SK-N-SH (cell line): ENCODE measurements at regions not wholly inside any gene's neighbourhood (a gene's known extent, or its start where the extent isn't known, plus 50 kb on each side); places are given as distances from the start of the nearest gene placed in this dataset.

ENCODE experiments used
- CTCF ChIA-PET: fragments of 300-600, 350-600 bp; formaldehyde crosslinking; extraction: SDS; loops from one replicate; lab custom pipeline; 2021; lab: Yijun Ruan, JAX
- POLR2A ChIA-PET: fragments of 350-600 bp; sonication (Branson Sonifier 250); formaldehyde crosslinking; extraction: SDS; loops from one replicate; lab custom pipeline; 2020; ENCODE audit warnings: antibody characterized with exemption, inconsistent platforms; lab: Yijun Ruan, JAX
- DNase-seq: peaks from one replicate; pipeline ENCODE4 v3.0.0; 2012
- H2AFZ ChIP-seq: fragments of 200-600 bp; sonication (generic); 2 replicates; pipeline ENCODE4 v1.8.1; 2016; ENCODE audit warnings: antibody characterized with exemption, mild to moderate bottlenecking, low read depth
- H3F3A ChIP-seq: fragments of 200-600 bp; sonication (generic); replicated peaks from 2 replicates; pipeline ENCODE3; 2016; ENCODE audit warnings: antibody characterized with exemption, mild to moderate bottlenecking; ENCODE audit not compliant: insufficient read depth
- H3K27ac ChIP-seq, 2 experiments: fragments of 200-500 bp in 1 of 2; fragments of 200-600 bp in 1 of 2; sonication (Bioruptor generic) in 1 of 2; sonication (generic), shearing (Covaris generic) in 1 of 2; 2 replicates each; pipeline versions ENCODE4 v1.5.1 to v1.6.1; 2014 to 2016; ENCODE audit warnings: low read depth in 2 of 2, inconsistent platforms in 1 of 2, low read length in 1 of 2, mild to moderate bottlenecking in 1 of 2, mixed read lengths in 1 of 2
- H3K27me3 ChIP-seq: fragments of 200-600 bp; sonication (generic), shearing (Covaris generic); 2 replicates; pipeline ENCODE4 v1.6.1; 2016; ENCODE audit warnings: mixed run types; ENCODE audit not compliant: insufficient read depth
- H3K36me3 ChIP-seq, 2 experiments: fragments of 200-500 bp in 1 of 2; fragments of 200-600 bp in 1 of 2; sonication (Bioruptor generic) in 1 of 2; sonication (generic) in 1 of 2; replicated peaks in 1 of 2; 2 replicates each; pipeline versions ENCODE3 to v1.5.1; 2014 to 2016; ENCODE audit warnings: low read length in 1 of 2, mild to moderate bottlenecking in 1 of 2; ENCODE audit not compliant: insufficient read depth in 2 of 2, control insufficient read depth in 1 of 2
- H3K4me1 ChIP-seq, 2 experiments: fragments of 200-500 bp in 1 of 2; fragments of 200-600 bp in 1 of 2; sonication (Bioruptor generic) in 1 of 2; sonication (generic), shearing (Covaris generic) in 1 of 2; 2 replicates each; pipeline versions ENCODE4 v1.5.1 to v1.6.1; 2014 to 2016; ENCODE audit warnings: low read depth in 1 of 2, low read length in 1 of 2, mixed run types in 1 of 2; ENCODE audit not compliant: insufficient read depth in 2 of 2, control insufficient read depth in 1 of 2
- H3K4me2 ChIP-seq: fragments of 200-600 bp; sonication (generic), shearing (Covaris generic); 2 replicates; pipeline ENCODE4 v1.6.1; 2017; ENCODE audit warnings: mixed run types
- H3K4me3 ChIP-seq, 2 experiments: fragments of 200-500 bp in 1 of 2; fragments of 200-600 bp in 1 of 2; sonication (Bioruptor generic) in 1 of 2; sonication (generic), shearing (Covaris generic) in 1 of 2; 2 replicates each; pipeline versions ENCODE4 v1.5.1 to v1.8.1; 2014 to 2016; ENCODE audit warnings: low read depth in 2 of 2, inconsistent platforms in 1 of 2, low read length in 1 of 2, mild to moderate bottlenecking in 1 of 2, mixed read lengths in 1 of 2, moderate library complexity in 1 of 2
- H3K79me2 ChIP-seq: fragments of 200-600 bp; sonication (generic); 2 replicates; pipeline ENCODE4 v1.8.1; 2017; ENCODE audit warnings: mild to moderate bottlenecking; ENCODE audit not compliant: insufficient read depth
- H3K9ac ChIP-seq: fragments of 200-600 bp; sonication (generic); 2 replicates; pipeline ENCODE4 v1.6.1; 2017; ENCODE audit warnings: mixed run types
- H3K9me2 ChIP-seq: fragments of 200-600 bp; sonication (generic); 2 replicates; pipeline ENCODE4 v1.6.1; 2017; ENCODE audit warnings: mixed run types
- H3K9me3 ChIP-seq: fragments of 200-600 bp; sonication (generic); 2 replicates; pipeline ENCODE4 v1.6.1; 2017; ENCODE audit warnings: mixed run types, mild to moderate bottlenecking, moderate library complexity
- H4K20me1 ChIP-seq: fragments of 200-600 bp; sonication (generic); 2 replicates; pipeline ENCODE4 v1.6.1; 2017; ENCODE audit warnings: mild to moderate bottlenecking, mixed run types; ENCODE audit not compliant: insufficient read depth
- ELF1 ChIP-seq: IDR thresholded peaks from 2 replicates; pipeline ENCODE4 v1.4.0; 2012
- EP300 ChIP-seq, 2 experiments: IDR thresholded peaks; 2 replicates each; pipeline versions ENCODE4 v1.4.0 to v1.6.1; 2012; ENCODE audit warnings: borderline replicate concordance in 1 of 2, low read depth in 1 of 2, low read length in 1 of 2
- EZH2phosphoT487 ChIP-seq: fragments of 200-600 bp; sonication (generic); IDR thresholded peaks from 2 replicates; pipeline ENCODE4 v1.6.1; 2017; ENCODE audit warnings: low read depth, mixed run types, mild to moderate bottlenecking, antibody characterized with exemption, moderate library complexity, borderline replicate concordance
- FOSL2 ChIP-seq: IDR thresholded peaks from 2 replicates; pipeline ENCODE4 v1.4.0; 2012; ENCODE audit warnings: low read depth, mild to moderate bottlenecking, moderate library complexity, borderline replicate concordance
- FOXJ3 ChIP-seq: sonication (generic); formaldehyde crosslinking; IDR thresholded peaks from 2 replicates; pipeline ENCODE4 v1.5.1; 2020; ENCODE audit warnings: mild to moderate bottlenecking, missing genetic modification reagents
- FOXM1 ChIP-seq: IDR thresholded peaks from 2 replicates; pipeline ENCODE4 v1.4.0; 2012; ENCODE audit warnings: low read depth, mild to moderate bottlenecking
- GABPA ChIP-seq: IDR thresholded peaks from 2 replicates; pipeline ENCODE4 v1.4.0; 2012; ENCODE audit warnings: low read depth, mild to moderate bottlenecking
- MEF2A ChIP-seq: IDR thresholded peaks from 2 replicates; pipeline ENCODE4 v1.4.0; 2012; ENCODE audit warnings: low read depth, borderline replicate concordance
- NFIC ChIP-seq: IDR thresholded peaks from 2 replicates; pipeline ENCODE4 v1.4.0; 2012; ENCODE audit warnings: borderline replicate concordance
- NRF1 ChIP-seq: IDR thresholded peaks from 2 replicates; pipeline ENCODE4 v1.6.1; 2012; ENCODE audit warnings: low read depth, mild to moderate bottlenecking, low read length
- RAD21 ChIP-seq: IDR thresholded peaks from 2 replicates; pipeline ENCODE4 v1.6.1; 2012; ENCODE audit warnings: mild to moderate bottlenecking, low read length
- RXRA ChIP-seq: IDR thresholded peaks from 2 replicates; pipeline ENCODE4 v1.4.0; 2012; ENCODE audit warnings: low read depth, mild to moderate bottlenecking, borderline replicate concordance
- SIN3A ChIP-seq: IDR thresholded peaks from 2 replicates; pipeline ENCODE4 v1.6.1; 2012; ENCODE audit warnings: low read depth, mild to moderate bottlenecking, low read length, moderate library complexity, borderline replicate concordance
- TAF1 ChIP-seq: IDR thresholded peaks from 2 replicates; pipeline ENCODE4 v1.6.1; 2012; ENCODE audit warnings: low read depth, mild to moderate bottlenecking, low read length, moderate library complexity, borderline replicate concordance
- TCF12 ChIP-seq: IDR thresholded peaks from 2 replicates; pipeline ENCODE4 v1.4.0; 2012
- TEAD4 ChIP-seq: IDR thresholded peaks from 2 replicates; pipeline ENCODE4 v1.4.0; 2012; ENCODE audit warnings: mild to moderate bottlenecking, borderline replicate concordance; ENCODE audit not compliant: insufficient read depth
- YY1 ChIP-seq: IDR thresholded peaks from 2 replicates; pipeline ENCODE4 v1.4.0; 2012; ENCODE audit warnings: low read depth, mild to moderate bottlenecking
- WGBS: methylation state at CpG from one replicate; pipeline ENCODE4 v1.1.6; 2017; ENCODE audit warnings: low lambda C conversion rate; 5-methylcytosine and 5-hydroxymethylcytosine counted together
- TF ChIP-seq, protein P1 (sequence below): IDR thresholded peaks from 2 replicates; pipeline ENCODE4 v1.6.1; 2012; ENCODE audit warnings: mild to moderate bottlenecking, low read depth, low read length, moderate library complexity
- TF ChIP-seq, protein P2 (sequence below): fragments of 150-350 bp; IDR thresholded peaks from 2 replicates; pipeline ENCODE4 v1.6.1; 2017; ENCODE audit warnings: antibody characterized with exemption, low read length, low read depth, borderline replicate concordance
- TF ChIP-seq, protein P3 (sequence below): fragments of 200-600 bp; sonication (generic); IDR thresholded peaks from 2 replicates; pipeline ENCODE4 v1.6.1; 2017; ENCODE audit warnings: antibody characterized with exemption, mild to moderate bottlenecking, moderate library complexity

DNA sequence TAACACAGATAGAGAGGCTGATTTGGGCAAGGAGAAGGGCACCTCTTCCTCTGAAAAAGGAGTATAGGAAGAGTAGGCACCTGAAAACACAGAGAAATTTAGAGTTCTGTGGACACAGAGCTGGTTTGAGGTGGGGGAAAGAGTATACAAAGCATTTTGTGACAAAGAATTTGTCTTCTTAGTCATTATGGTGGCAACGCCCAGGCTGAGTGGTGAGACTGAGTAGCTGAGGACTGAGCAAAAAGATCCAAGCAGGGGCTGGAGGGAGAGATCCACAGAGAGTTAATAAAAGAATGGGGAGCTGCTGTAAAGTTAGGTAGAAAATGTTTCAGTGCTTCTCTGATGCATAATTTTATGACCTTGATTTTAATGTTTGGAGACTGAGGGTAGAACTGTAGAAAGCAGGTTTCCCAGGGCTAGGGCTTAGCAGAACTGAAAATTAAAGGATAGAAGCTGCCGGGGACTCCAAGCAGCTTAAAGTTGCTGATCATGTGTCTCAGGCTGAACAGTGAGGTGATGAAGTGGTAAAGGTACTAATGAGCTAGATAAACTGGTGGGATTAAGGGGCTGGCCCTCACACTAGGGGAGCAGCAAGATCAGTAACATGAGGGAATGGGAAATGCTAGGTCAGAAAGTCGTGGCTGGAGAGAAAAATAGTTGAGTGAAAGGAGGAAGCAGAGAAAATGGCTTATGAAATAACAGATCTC, 118.9 kb downstream of the CEP44 start:
- ChIA-PET CTCF (interaction anchor here (0.5 kb wide), 1 partner anchor 311 kb away, joined by 3 read pairs; no protein-coding TSS in a partner anchor), POLR2A (no interaction called here)
- DNase-seq = no peak
- Histone ChIP-seq H3K4me1 (no peaks in the 10 kb centered on the region), H2AFZ (no peak overlapping the region), H3K4me2 (no peak overlapping the region), H3K79me2 (no peaks in the 10 kb centered on the region), H3F3A (no peaks in the 10 kb centered on the region), H3K27me3 (no peaks in the 10 kb centered on the region), H3K9me3 (no peaks in the 10 kb centered on the region), H3K9me2 (no peaks in the 10 kb centered on the region), H3K36me3 (no peaks in the 10 kb centered on the region), H3K4me3 (no peak overlapping the region), H3K9ac (no peak overlapping the region), H4K20me1 (no peaks in the 10 kb centered on the region), H3K27ac (no peak overlapping the region)
- WGBS = 24% methylated on average over 3 of the region's 3 CpGs
- no peak for TF ChIP-seq TAF1
- TF ChIP-seq MEF2A = no peak
- TF ChIP-seq TCF12 = no peak
- no peak for TF ChIP-seq RXRA
- TF ChIP-seq EZH2phosphoT487 = no peak
- TF ChIP-seq FOXJ3 (CRISPR knock-in tag) = no peak
- TF ChIP-seq, protein P1, sequence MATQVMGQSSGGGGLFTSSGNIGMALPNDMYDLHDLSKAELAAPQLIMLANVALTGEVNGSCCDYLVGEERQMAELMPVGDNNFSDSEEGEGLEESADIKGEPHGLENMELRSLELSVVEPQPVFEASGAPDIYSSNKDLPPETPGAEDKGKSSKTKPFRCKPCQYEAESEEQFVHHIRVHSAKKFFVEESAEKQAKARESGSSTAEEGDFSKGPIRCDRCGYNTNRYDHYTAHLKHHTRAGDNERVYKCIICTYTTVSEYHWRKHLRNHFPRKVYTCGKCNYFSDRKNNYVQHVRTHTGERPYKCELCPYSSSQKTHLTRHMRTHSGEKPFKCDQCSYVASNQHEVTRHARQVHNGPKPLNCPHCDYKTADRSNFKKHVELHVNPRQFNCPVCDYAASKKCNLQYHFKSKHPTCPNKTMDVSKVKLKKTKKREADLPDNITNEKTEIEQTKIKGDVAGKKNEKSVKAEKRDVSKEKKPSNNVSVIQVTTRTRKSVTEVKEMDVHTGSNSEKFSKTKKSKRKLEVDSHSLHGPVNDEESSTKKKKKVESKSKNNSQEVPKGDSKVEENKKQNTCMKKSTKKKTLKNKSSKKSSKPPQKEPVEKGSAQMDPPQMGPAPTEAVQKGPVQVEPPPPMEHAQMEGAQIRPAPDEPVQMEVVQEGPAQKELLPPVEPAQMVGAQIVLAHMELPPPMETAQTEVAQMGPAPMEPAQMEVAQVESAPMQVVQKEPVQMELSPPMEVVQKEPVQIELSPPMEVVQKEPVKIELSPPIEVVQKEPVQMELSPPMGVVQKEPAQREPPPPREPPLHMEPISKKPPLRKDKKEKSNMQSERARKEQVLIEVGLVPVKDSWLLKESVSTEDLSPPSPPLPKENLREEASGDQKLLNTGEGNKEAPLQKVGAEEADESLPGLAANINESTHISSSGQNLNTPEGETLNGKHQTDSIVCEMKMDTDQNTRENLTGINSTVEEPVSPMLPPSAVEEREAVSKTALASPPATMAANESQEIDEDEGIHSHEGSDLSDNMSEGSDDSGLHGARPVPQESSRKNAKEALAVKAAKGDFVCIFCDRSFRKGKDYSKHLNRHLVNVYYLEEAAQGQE = no peak
- TF ChIP-seq TEAD4 = no peak
- TF ChIP-seq FOSL2 = no peak
- no peak for TF ChIP-seq YY1
- TF ChIP-seq FOXM1 = no peak
- no peak for TF ChIP-seq ELF1
- TF ChIP-seq, protein P2, sequence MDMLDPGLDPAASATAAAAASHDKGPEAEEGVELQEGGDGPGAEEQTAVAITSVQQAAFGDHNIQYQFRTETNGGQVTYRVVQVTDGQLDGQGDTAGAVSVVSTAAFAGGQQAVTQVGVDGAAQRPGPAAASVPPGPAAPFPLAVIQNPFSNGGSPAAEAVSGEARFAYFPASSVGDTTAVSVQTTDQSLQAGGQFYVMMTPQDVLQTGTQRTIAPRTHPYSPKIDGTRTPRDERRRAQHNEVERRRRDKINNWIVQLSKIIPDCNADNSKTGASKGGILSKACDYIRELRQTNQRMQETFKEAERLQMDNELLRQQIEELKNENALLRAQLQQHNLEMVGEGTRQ = no peak
- no peak for TF ChIP-seq NRF1
- no peak for TF ChIP-seq SIN3A
- TF ChIP-seq EP300 (IDR thresholded peaks at IDR 0.05; ENCODE audit: borderline replicate concordance in 1 of 2, low read depth in 1 of 2, low read length in 1 of 2) = no peak
- TF ChIP-seq RAD21 = no peak
- TF ChIP-seq GABPA = no peak
- TF ChIP-seq, protein P3, sequence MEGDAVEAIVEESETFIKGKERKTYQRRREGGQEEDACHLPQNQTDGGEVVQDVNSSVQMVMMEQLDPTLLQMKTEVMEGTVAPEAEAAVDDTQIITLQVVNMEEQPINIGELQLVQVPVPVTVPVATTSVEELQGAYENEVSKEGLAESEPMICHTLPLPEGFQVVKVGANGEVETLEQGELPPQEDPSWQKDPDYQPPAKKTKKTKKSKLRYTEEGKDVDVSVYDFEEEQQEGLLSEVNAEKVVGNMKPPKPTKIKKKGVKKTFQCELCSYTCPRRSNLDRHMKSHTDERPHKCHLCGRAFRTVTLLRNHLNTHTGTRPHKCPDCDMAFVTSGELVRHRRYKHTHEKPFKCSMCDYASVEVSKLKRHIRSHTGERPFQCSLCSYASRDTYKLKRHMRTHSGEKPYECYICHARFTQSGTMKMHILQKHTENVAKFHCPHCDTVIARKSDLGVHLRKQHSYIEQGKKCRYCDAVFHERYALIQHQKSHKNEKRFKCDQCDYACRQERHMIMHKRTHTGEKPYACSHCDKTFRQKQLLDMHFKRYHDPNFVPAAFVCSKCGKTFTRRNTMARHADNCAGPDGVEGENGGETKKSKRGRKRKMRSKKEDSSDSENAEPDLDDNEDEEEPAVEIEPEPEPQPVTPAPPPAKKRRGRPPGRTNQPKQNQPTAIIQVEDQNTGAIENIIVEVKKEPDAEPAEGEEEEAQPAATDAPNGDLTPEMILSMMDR = no peak
- no peak for TF ChIP-seq NFIC
